Panc1 (cell line): ENCODE measurements at regions not wholly inside any gene's neighbourhood (a gene's known extent, or its start where the extent isn't known, plus 50 kb on each side); places are given as distances from the start of the nearest gene placed in this dataset.

ENCODE experiments used
- ATAC-seq: fragments of 200-7000 bp; cut with Tn5 transposase; 2 replicates; pipeline ENCODE4 v1.9.1; 2020; ENCODE audit warnings: mild to moderate bottlenecking, moderate library complexity
- BruUV-seq: library from RNA; stranded (reverse); fragments of 400-500 nt; replicated peaks from 2 replicates; lab custom pipeline; 2021; lab: Mats Ljungman, UMichigan
- CTCF ChIA-PET: fragments of 300-600 bp; sonication (Branson Sonifier 250); formaldehyde crosslinking; loops from one replicate; lab custom pipeline; 2022; ENCODE audit warnings: antibody characterized with exemption; lab: Charles Lee
- POLR2A ChIA-PET: fragments of 300-600 bp; sonication (Branson Sonifier 250); formaldehyde crosslinking; loops from one replicate; lab custom pipeline; 2022; ENCODE audit warnings: antibody characterized with exemption; lab: Charles Lee
- DNase-seq: peaks from one replicate; pipeline ENCODE4 v3.0.0-alpha.2; 2010; ENCODE audit warnings: low read depth, low spot score
- H3K27ac ChIP-seq: 2 replicates; pipeline ENCODE4 v1.5.1; 2011; ENCODE audit warnings: mild to moderate bottlenecking, low read length, inconsistent platforms
- H3K27me3 ChIP-seq: fragments of 200-500 bp; sonication (Bioruptor generic); 2 replicates; pipeline ENCODE4 v1.6.0; 2014; ENCODE audit warnings: low read length, inconsistent platforms; ENCODE audit not compliant: control insufficient read depth, insufficient read depth
- H3K36me3 ChIP-seq: fragments of 200-500 bp; sonication (Bioruptor generic); 2 replicates; pipeline ENCODE4 v1.5.1; 2014; ENCODE audit warnings: inconsistent platforms, mild to moderate bottlenecking, low read length, moderate library complexity; ENCODE audit not compliant: control insufficient read depth, insufficient read depth
- H3K4me1 ChIP-seq: 2 replicates; pipeline ENCODE4 v1.5.1; 2011; ENCODE audit warnings: inconsistent platforms, mild to moderate bottlenecking, low read length, moderate library complexity; ENCODE audit not compliant: control insufficient read depth, insufficient read depth
- H3K4me3 ChIP-seq, 2 experiments: 2 replicates each; pipeline ENCODE4 v1.5.1; 2011 to 2012; ENCODE audit warnings: low read depth in 2 of 2, low read length in 2 of 2, mild to moderate bottlenecking in 2 of 2, inconsistent platforms in 1 of 2, moderate library complexity in 1 of 2
- H3K9me3 ChIP-seq: fragments of 200-500 bp; sonication (Bioruptor generic); 2 replicates; pipeline ENCODE4 v1.5.1; 2014; ENCODE audit warnings: low read depth, mild to moderate bottlenecking, inconsistent platforms, low read length, moderate library complexity; ENCODE audit not compliant: control insufficient read depth, insufficient read depth
- CTCF ChIP-seq: fragments of 450-650 bp; IDR thresholded peaks from 2 replicates; pipeline ENCODE4 v1.5.1; 2017; ENCODE audit warnings: mild to moderate bottlenecking
- POLR2AphosphoS5 ChIP-seq: IDR thresholded peaks from 2 replicates; pipeline ENCODE4 v1.6.1; 2012; ENCODE audit warnings: mild to moderate bottlenecking, low read depth, low read length, moderate library complexity
- REST ChIP-seq, 2 experiments: IDR thresholded peaks; 2 replicates each; pipeline ENCODE4 v1.6.1; 2011 to 2012; ENCODE audit warnings: low read depth in 2 of 2, control low read depth in 1 of 2, low read length in 1 of 2, mild to moderate bottlenecking in 1 of 2, moderate library complexity in 1 of 2; ENCODE audit not compliant: insufficient read depth in 1 of 2
- SIN3A ChIP-seq: IDR thresholded peaks from 2 replicates; pipeline ENCODE4 v1.6.1; 2012; ENCODE audit warnings: low read depth, mild to moderate bottlenecking, low read length, moderate library complexity, borderline replicate concordance; ENCODE audit not compliant: insufficient read depth
- TCF7L2 ChIP-seq: IDR thresholded peaks from 2 replicates; pipeline ENCODE4 v1.6.1; 2011; ENCODE audit warnings: mild to moderate bottlenecking, low read depth, low read length, inconsistent platforms
- in situ Hi-C: cut with HindIII; loops from 2 replicates; pipeline ENCODE4 v1.10.0; 2016; ENCODE audit warnings: low sequenced_read_pairs, low pct_unique_long_range_greater_than_20kb
- intact Hi-C: fragments of 100-400 bp; cut with micrococcal nuclease; formaldehyde crosslinking; loops from one replicate; pipeline ENCODE4 v1.10.0; 2022; ENCODE audit not compliant: unreplicated experiment

GRCh38 chr7:26485367-26485934 is 193.8 kb downstream of the SNX10 start:
- H3K4me3 ChIP-seq = no peak overlapping the region
- ATAC-seq = no peak
- no peak overlapping the region for H3K27ac ChIP-seq
- TF ChIP-seq POLR2AphosphoS5 (no peak), SIN3A (no peak), REST (IDR thresholded peaks at IDR 0.05; ENCODE audit: insufficient read depth in 1 of 2, low read depth in 2 of 2, low read length in 1 of 2) (no peak), CTCF (no peak)
- H3K9me3 ChIP-seq = no peaks in the 10 kb centered on the region
- DNase-seq = no peak
- intact Hi-C loops = no loop called here
- no peaks in the 10 kb centered on the region for H3K4me1 ChIP-seq
- no TSS peak for BruUV-seq
- H3K36me3 ChIP-seq = no peaks in the 10 kb centered on the region
- ChIA-PET POLR2A (no interaction called here), CTCF (no interaction called here)
- H3K27me3 ChIP-seq = no peaks in the 10 kb centered on the region
- in situ Hi-C loops = no loop called here

GRCh38 chr7:26486153-26486552 is 194.5 kb downstream of the SNX10 start:
- in situ Hi-C loops = no loop called here

More at GRCh38 chr7:26486153-26486552, 194.5 kb downstream of the SNX10 start:
- Histone ChIP-seq H3K27ac (no peak overlapping the region), H3K27me3 (no peaks in the 10 kb centered on the region), H3K36me3 (no peaks in the 10 kb centered on the region), H3K4me3 (no peak overlapping the region), H3K9me3 (no peaks in the 10 kb centered on the region), H3K4me1 (no peaks in the 10 kb centered on the region)
- no peak for ATAC-seq
- ChIA-PET POLR2A (no interaction called here), CTCF (no interaction called here)
- DNase-seq = no peak
- TF ChIP-seq CTCF (no peak), TCF7L2 (no peak)
- BruUV-seq = no TSS peak
- intact Hi-C loops = no loop called here
